HepG2 (cell line): ENCODE measurements at regions not wholly inside any gene's neighbourhood (a gene's known extent, or its start where the extent isn't known, plus 50 kb on each side); places are given as distances from the start of the nearest gene placed in this dataset.

Experiments used
- CTCF ChIP-seq: sonication (generic); formaldehyde crosslinking; IDR thresholded peaks from 2 replicates; pipeline ENCODE4 v1.5.0; 2020; ENCODE audit warnings: mild to moderate bottlenecking, missing genetic modification reagents, moderate library complexity
- DMAP1 ChIP-seq: IDR thresholded peaks from 2 replicates; pipeline ENCODE4 v1.6.1; 2016
- FLYWCH1 ChIP-seq: sonication (generic); formaldehyde crosslinking; IDR thresholded peaks from 2 replicates; pipeline ENCODE4 v1.8.1; 2023; ENCODE audit warnings: mild to moderate bottlenecking, missing genetic modification reagents
- KDM1A ChIP-seq: IDR thresholded peaks from 2 replicates; pipeline ENCODE4 v1.6.1; 2016; ENCODE audit warnings: missing compliant biosample characterization
- NFYC ChIP-seq: IDR thresholded peaks from 2 replicates; pipeline ENCODE4 v1.6.1; 2016; ENCODE audit warnings: missing genetic modification reagents, missing compliant biosample characterization
- SRSF4 ChIP-seq: fragments of 200-400 bp; formaldehyde crosslinking; IDR thresholded peaks from one replicate; pipeline ENCODE4 v1.6.1; 2018; ENCODE audit warnings: mild to moderate bottlenecking, low read depth, low read length, moderate library complexity; ENCODE audit not compliant: poor library complexity, severe bottlenecking
- TGIF2 ChIP-seq: IDR thresholded peaks from 2 replicates; pipeline ENCODE4 v1.6.1; 2016; ENCODE audit warnings: control low read depth, missing compliant biosample characterization
- ZFP37 ChIP-seq: sonication (generic); formaldehyde crosslinking; IDR thresholded peaks from 2 replicates; pipeline ENCODE4 v1.4.0; 2020; ENCODE audit warnings: missing genetic modification reagents, borderline replicate concordance
- ZNF24 ChIP-seq: fragments of 450-650 bp; IDR thresholded peaks from 2 replicates; pipeline ENCODE4 v1.6.1; 2017; ENCODE audit warnings: antibody characterized with exemption, mild to moderate bottlenecking
- ZNF30 ChIP-seq: sonication (generic); formaldehyde crosslinking; IDR thresholded peaks from 2 replicates; pipeline ENCODE4 v1.5.0; 2020; ENCODE audit warnings: mild to moderate bottlenecking, missing genetic modification reagents
- ZNF362 ChIP-seq: sonication (generic); formaldehyde crosslinking; IDR thresholded peaks from 2 replicates; pipeline ENCODE4 v1.4.0; 2020; ENCODE audit warnings: missing genetic modification reagents, mild to moderate bottlenecking, borderline replicate concordance
- TF ChIP-seq, protein P1 (sequence below): sonication (generic); formaldehyde crosslinking; IDR thresholded peaks from 2 replicates; pipeline ENCODE4 v1.8.1; 2023; ENCODE audit warnings: mild to moderate bottlenecking, missing genetic modification reagents
- TF ChIP-seq, protein P2 (sequence below): sonication (generic); formaldehyde crosslinking; IDR thresholded peaks from 2 replicates; pipeline ENCODE4 v1.4.0; 2020; ENCODE audit warnings: missing genetic modification reagents, borderline replicate concordance

- TF ChIP-seq NFYC (CRISPR knock-in tag) (no peak), ZFP37 (CRISPR knock-in tag) (no peak), SRSF4 (no peak), FLYWCH1 (no peak), DMAP1 (CRISPR knock-in tag) (no peak), ZNF362 (CRISPR knock-in tag) (no peak), KDM1A (CRISPR knock-in tag) (no peak), TGIF2 (CRISPR knock-in tag) (no peak), CTCF (no peak), ZNF24 (no peak), ZNF30 (CRISPR knock-in tag) (no peak)
- TF ChIP-seq, protein P1, sequence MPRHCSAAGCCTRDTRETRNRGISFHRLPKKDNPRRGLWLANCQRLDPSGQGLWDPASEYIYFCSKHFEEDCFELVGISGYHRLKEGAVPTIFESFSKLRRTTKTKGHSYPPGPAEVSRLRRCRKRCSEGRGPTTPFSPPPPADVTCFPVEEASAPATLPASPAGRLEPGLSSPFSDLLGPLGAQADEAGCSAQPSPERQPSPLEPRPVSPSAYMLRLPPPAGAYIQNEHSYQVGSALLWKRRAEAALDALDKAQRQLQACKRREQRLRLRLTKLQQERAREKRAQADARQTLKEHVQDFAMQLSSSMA (CRISPR knock-in tag) = no peak
- TF ChIP-seq, protein P2, sequence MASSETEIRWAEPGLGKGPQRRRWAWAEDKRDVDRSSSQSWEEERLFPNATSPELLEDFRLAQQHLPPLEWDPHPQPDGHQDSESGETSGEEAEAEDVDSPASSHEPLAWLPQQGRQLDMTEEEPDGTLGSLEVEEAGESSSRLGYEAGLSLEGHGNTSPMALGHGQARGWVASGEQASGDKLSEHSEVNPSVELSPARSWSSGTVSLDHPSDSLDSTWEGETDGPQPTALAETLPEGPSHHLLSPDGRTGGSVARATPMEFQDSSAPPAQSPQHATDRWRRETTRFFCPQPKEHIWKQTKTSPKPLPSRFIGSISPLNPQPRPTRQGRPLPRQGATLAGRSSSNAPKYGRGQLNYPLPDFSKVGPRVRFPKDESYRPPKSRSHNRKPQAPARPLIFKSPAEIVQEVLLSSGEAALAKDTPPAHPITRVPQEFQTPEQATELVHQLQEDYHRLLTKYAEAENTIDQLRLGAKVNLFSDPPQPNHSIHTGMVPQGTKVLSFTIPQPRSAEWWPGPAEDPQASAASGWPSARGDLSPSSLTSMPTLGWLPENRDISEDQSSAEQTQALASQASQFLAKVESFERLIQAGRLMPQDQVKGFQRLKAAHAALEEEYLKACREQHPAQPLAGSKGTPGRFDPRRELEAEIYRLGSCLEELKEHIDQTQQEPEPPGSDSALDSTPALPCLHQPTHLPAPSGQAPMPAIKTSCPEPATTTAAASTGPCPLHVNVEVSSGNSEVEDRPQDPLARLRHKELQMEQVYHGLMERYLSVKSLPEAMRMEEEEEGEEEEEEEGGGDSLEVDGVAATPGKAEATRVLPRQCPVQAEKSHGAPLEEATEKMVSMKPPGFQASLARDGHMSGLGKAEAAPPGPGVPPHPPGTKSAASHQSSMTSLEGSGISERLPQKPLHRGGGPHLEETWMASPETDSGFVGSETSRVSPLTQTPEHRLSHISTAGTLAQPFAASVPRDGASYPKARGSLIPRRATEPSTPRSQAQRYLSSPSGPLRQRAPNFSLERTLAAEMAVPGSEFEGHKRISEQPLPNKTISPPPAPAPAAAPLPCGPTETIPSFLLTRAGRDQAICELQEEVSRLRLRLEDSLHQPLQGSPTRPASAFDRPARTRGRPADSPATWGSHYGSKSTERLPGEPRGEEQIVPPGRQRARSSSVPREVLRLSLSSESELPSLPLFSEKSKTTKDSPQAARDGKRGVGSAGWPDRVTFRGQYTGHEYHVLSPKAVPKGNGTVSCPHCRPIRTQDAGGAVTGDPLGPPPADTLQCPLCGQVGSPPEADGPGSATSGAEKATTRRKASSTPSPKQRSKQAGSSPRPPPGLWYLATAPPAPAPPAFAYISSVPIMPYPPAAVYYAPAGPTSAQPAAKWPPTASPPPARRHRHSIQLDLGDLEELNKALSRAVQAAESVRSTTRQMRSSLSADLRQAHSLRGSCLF (CRISPR knock-in tag) = no peak
Observed at GRCh38 chr2:160721089-160722040, 227.8 kb upstream of the RBMS1 start.
